GM13977 (cell line): ENCODE measurements at regions not wholly inside any gene's neighbourhood (a gene's known extent, or its start where the extent isn't known, plus 50 kb on each side); places are given as distances from the start of the nearest gene placed in this dataset.
"Not testable (repeated sequence)": the region's sequence is repeated elsewhere in the genome, so short reads cannot be mapped to it uniquely, and the experiment has no call there.

Source experiments
- DNase-seq: peaks from one replicate; pipeline ENCODE4 v3.0.0; 2012; ENCODE audit warnings: low spot score
- in situ Hi-C: fragments of 300-500 bp; cut with MboI; formaldehyde crosslinking; loops from one replicate; pipeline ENCODE4 v1.12.0; 2022; ENCODE audit warnings: low sequenced_read_pairs, low pct_unique_long_range_greater_than_20kb, mixed read lengths, inconsistent platforms; ENCODE audit not compliant: unreplicated experiment
- TF ChIP-seq, protein P1 (sequence below): IDR thresholded peaks from 2 replicates; pipeline ENCODE4 v1.5.1; 2012; ENCODE audit warnings: mild to moderate bottlenecking, control low read depth; ENCODE audit not compliant: insufficient read depth; ENCODE audit errors: extremely low read depth, missing control alignments

DNA sequence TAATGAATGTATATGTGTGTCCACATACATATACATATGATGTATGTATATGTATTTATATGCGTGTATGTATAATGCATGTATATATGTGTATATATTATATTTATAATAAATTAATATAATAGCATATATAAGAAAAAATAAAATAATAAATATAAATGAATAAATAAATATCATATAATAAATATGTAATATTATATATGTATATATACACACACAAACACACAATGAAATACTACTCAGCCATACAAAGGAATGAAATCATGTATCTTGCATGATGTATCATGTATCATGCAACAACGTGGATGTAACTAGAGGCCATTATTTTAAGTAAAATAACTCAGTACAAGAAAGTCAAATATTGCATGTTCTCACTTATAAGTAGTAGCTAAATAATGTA, 788.7 kb upstream of the CHORDC1 start:
- in situ Hi-C loops: no loop called here

DNA sequence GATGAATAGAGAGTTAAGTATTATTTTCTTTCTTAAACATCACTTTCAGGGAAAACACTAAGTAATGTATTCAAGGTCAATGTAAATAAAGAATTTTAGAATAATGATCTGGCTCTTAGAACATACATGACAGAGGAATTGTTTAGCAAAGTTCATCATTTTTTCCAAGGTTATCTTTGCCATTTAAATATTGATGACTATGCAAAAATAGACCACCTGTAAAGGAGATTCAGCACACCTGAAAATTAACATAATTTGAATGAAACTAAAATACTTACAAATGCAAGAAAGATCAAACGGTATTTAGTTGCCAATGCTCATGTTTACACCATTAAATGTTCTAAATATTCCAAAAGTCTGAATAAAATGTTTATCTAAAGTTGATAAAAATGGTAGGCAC, 782.6 kb upstream of the CHORDC1 start:
- in situ Hi-C loops: no loop called here
- TF ChIP-seq, protein P1, sequence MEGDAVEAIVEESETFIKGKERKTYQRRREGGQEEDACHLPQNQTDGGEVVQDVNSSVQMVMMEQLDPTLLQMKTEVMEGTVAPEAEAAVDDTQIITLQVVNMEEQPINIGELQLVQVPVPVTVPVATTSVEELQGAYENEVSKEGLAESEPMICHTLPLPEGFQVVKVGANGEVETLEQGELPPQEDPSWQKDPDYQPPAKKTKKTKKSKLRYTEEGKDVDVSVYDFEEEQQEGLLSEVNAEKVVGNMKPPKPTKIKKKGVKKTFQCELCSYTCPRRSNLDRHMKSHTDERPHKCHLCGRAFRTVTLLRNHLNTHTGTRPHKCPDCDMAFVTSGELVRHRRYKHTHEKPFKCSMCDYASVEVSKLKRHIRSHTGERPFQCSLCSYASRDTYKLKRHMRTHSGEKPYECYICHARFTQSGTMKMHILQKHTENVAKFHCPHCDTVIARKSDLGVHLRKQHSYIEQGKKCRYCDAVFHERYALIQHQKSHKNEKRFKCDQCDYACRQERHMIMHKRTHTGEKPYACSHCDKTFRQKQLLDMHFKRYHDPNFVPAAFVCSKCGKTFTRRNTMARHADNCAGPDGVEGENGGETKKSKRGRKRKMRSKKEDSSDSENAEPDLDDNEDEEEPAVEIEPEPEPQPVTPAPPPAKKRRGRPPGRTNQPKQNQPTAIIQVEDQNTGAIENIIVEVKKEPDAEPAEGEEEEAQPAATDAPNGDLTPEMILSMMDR: no peak
- DNase-seq: no peak

More for the DNA sequence above, 788.7 kb upstream of the CHORDC1 start:
- TF ChIP-seq, protein P1: no peak
- no peak for DNase-seq

DNA sequence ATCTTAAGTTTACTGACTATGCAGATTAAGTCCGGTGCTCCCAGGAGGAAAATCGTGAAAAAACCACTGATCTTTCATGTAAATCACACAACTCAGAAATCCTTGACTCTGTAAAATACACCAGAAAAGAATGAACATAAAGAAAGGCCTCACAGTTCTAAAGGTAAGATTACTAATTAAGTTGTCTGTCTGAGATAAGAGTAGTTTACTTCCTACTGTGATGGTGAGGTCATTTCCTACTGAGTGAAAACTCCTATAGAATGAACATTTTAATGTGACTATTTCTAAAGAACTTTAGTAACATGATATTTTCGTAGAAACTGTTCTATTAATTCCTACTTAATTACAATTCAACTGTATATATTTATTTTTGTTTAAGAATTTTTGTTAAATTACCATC, 774.4 kb upstream of the CHORDC1 start:
- TF ChIP-seq, protein P1: no peak
- in situ Hi-C loops: no loop called here
- DNase-seq: no peak

DNA sequence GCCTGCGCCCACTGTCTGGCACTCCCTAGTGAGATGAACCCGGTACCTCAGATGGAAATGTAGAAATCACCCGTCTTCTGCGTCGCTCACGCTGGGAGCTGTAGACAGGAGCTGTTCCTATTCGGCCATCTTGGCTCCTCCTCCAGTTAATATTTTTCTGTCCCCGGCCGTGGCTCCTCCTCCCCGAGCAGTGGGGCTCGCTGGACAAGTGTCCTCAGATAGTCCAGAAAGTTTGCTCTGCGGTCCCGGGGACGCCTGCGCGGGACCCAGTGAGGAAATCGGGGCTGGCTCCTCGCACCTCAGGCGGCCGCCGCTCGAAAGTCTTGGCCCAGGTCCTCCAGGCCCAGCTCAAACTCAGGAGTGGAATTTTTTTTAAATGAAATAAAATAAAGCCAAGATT, 749.3 kb upstream of the CHORDC1 start:
- DNase-seq, in situ Hi-C loops: not testable (repeated sequence)

DNA sequence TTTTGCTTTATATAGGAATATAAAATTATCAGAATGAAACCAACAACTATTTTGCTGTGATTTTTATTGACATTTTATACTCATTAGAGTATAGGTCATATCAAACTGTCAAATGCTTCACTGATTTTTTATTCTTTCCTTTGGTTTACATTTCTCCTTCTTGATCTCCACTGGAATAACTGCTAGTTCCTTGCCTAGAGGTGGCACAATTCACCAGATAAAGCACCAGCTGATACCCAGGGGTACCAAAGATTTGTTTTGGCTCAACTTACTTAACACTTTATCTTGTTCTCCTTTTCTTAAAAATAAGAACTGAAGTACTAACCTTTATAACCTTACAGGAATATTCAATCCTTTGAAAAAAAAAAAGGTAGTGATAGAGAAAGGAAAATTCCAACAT, 725.1 kb upstream of the CHORDC1 start:
- DNase-seq: no peak
- TF ChIP-seq, protein P1: no peak
- in situ Hi-C loops: no loop called here

DNA sequence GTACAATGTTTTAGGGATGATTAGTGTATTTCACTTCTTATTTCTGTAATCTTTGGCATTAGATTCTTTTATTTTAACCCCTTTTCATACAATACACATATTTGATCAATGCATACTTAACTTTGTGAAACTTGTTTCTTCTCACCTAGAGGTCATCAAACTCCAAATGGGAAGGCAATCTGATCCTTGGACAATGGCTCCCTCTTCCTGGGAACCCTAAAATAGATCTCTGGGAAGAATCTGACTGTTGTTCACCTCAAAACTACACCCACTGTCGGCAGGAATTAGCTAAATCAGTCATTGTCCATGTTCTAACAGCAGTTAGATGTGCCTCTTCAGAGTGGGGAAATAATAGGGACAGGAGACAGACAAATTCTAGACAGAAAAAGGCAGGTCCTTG, 707.4 kb upstream of the CHORDC1 start:
- no peak for DNase-seq
- in situ Hi-C loops: no loop called here
- TF ChIP-seq, protein P1: no peak

DNA sequence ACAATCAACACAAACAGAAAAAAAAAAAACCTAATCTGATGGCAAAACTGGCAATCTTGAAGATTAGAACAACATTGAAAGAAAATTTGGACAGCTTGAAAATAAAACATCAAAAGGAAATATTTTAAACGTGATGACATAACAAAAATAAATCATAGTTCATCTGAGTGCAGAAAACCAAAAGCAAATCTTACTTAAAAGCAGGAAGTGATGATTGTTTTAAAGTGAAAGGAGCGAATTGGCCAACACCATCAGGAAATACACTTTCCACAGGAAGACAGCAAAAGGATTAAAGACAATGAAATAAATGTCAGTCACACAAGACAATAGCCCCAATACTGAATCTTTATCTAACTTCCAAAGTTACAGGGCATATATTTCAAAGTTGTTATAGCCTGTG, 696.5 kb upstream of the CHORDC1 start:
- DNase-seq: no peak
- TF ChIP-seq, protein P1: no peak
- in situ Hi-C loops: no loop called here

DNA sequence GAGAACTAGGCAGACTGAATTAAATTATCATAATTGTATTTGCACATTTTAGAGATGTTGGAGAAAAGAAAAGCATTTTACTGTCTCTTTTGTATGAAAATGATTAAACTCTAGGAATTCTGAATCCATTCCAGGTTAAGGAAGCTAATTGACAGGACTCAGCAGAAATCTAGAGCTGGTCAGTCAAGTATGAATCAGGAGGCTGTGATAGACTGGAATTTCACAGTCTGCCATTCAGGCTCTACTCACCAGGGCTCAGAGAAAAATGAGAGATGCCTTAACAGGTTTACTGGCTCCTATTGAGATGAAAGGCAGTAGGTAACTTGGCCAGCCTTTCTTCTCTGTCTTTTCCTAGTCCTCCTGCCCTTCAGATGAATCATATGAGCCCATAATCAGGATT, 693.9 kb upstream of the CHORDC1 start:
- no peak for DNase-seq
- TF ChIP-seq, protein P1: no peak
- in situ Hi-C loops: no loop called here
